ENCODE measurements at regions not wholly inside any gene's neighbourhood (a gene's known extent, or its start where the extent isn't known, plus 50 kb on each side); places are given as distances from the start of the nearest gene placed in this dataset.

GRCh38 chr17:62910277-62910676, 55.8 kb upstream of the TANC2 start:
- TF ChIP-seq, protein P1, sequence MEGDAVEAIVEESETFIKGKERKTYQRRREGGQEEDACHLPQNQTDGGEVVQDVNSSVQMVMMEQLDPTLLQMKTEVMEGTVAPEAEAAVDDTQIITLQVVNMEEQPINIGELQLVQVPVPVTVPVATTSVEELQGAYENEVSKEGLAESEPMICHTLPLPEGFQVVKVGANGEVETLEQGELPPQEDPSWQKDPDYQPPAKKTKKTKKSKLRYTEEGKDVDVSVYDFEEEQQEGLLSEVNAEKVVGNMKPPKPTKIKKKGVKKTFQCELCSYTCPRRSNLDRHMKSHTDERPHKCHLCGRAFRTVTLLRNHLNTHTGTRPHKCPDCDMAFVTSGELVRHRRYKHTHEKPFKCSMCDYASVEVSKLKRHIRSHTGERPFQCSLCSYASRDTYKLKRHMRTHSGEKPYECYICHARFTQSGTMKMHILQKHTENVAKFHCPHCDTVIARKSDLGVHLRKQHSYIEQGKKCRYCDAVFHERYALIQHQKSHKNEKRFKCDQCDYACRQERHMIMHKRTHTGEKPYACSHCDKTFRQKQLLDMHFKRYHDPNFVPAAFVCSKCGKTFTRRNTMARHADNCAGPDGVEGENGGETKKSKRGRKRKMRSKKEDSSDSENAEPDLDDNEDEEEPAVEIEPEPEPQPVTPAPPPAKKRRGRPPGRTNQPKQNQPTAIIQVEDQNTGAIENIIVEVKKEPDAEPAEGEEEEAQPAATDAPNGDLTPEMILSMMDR (IDR thresholded peaks at IDR 0.05), result no peak
- TF ChIP-seq POLR2A (IDR thresholded peaks at IDR 0.05) (no peak), POLR2AphosphoS5 (IDR thresholded peaks at IDR 0.05) (no peak)
